ENCODE measurements at regions not wholly inside any gene's neighbourhood (a gene's known extent, or its start where the extent isn't known, plus 50 kb on each side); places are given as distances from the start of the nearest gene placed in this dataset.

GRCh38 chr2:45214550-45214949, 205.3 kb upstream of the SIX2 start:
- no peak for TF ChIP-seq CTCF (IDR thresholded peaks at IDR 0.05; ENCODE audit: insufficient read depth, low read length, poor library complexity, severe bottlenecking)
- DNase-seq (ENCODE audit: low read depth), result no peak
- Histone ChIP-seq H3K36me3 (ENCODE audit: control insufficient read depth, insufficient read depth, low read length) (no peaks in the 10 kb centered on the region), H3K4me3 (ENCODE audit: low read depth, low read length) (no peak overlapping the region), H3K27me3 (ENCODE audit: control insufficient read depth, insufficient read depth, low read length) (no peaks in the 10 kb centered on the region)

GRCh38 chr2:45212953-45213635, 203.8 kb upstream of the SIX2 start:
- no peak for TF ChIP-seq CTCF (IDR thresholded peaks at IDR 0.05; ENCODE audit: insufficient read depth, low read length, poor library complexity, severe bottlenecking)
- H3K36me3 ChIP-seq (ENCODE audit: control insufficient read depth, insufficient read depth, low read length), result no peaks in the 10 kb centered on the region
- no peak for DNase-seq (ENCODE audit: low read depth)
- H3K4me3 ChIP-seq (ENCODE audit: low read depth, low read length), result no peak overlapping the region
- H3K27me3 ChIP-seq (ENCODE audit: control insufficient read depth, insufficient read depth, low read length), result no peaks in the 10 kb centered on the region

- no peak for TF ChIP-seq CTCF (IDR thresholded peaks at IDR 0.05; ENCODE audit: insufficient read depth, low read length, poor library complexity, severe bottlenecking)
- Histone ChIP-seq H3K27me3 (ENCODE audit: control insufficient read depth, insufficient read depth, low read length) (no peaks in the 10 kb centered on the region), H3K4me3 (ENCODE audit: low read depth, low read length) (no peak overlapping the region), H3K36me3 (ENCODE audit: control insufficient read depth, insufficient read depth, low read length) (no peaks in the 10 kb centered on the region)
- no peak for DNase-seq (ENCODE audit: low read depth)
Measured at GRCh38 chr2:45211636-45212035, 202.4 kb upstream of the SIX2 start.

GRCh38 chr2:45210462-45211195, 201.4 kb upstream of the SIX2 start:
- TF ChIP-seq CTCF (IDR thresholded peaks at IDR 0.05; ENCODE audit: insufficient read depth, low read length, poor library complexity, severe bottlenecking), result no peak
- Histone ChIP-seq H3K36me3 (ENCODE audit: control insufficient read depth, insufficient read depth, low read length) (no peaks in the 10 kb centered on the region), H3K27me3 (ENCODE audit: control insufficient read depth, insufficient read depth, low read length) (no peaks in the 10 kb centered on the region), H3K4me3 (ENCODE audit: low read depth, low read length) (no peak overlapping the region)
- no peak for DNase-seq (ENCODE audit: low read depth)

GRCh38 chr2:45209875-45210274, 200.6 kb upstream of the SIX2 start:
- no peak for DNase-seq (ENCODE audit: low read depth)
- Histone ChIP-seq H3K27me3 (ENCODE audit: control insufficient read depth, insufficient read depth, low read length) (no peaks in the 10 kb centered on the region), H3K4me3 (ENCODE audit: low read depth, low read length) (no peak overlapping the region), H3K36me3 (ENCODE audit: control insufficient read depth, insufficient read depth, low read length) (no peaks in the 10 kb centered on the region)
- TF ChIP-seq CTCF (IDR thresholded peaks at IDR 0.05; ENCODE audit: insufficient read depth, low read length, poor library complexity, severe bottlenecking), result no peak

Data from kidney epithelial cell (primary cell).